ENCODE measurements at regions not wholly inside any gene's neighbourhood (a gene's known extent, or its start where the extent isn't known, plus 50 kb on each side); places are given as distances from the start of the nearest gene placed in this dataset.

GRCh38 chr2:51657849-51658248, 625.9 kb upstream of the NRXN1 start:
- Histone ChIP-seq H3K27ac (no peak overlapping the region), H3K4me3 (no peak overlapping the region)
- TF ChIP-seq, protein P1, sequence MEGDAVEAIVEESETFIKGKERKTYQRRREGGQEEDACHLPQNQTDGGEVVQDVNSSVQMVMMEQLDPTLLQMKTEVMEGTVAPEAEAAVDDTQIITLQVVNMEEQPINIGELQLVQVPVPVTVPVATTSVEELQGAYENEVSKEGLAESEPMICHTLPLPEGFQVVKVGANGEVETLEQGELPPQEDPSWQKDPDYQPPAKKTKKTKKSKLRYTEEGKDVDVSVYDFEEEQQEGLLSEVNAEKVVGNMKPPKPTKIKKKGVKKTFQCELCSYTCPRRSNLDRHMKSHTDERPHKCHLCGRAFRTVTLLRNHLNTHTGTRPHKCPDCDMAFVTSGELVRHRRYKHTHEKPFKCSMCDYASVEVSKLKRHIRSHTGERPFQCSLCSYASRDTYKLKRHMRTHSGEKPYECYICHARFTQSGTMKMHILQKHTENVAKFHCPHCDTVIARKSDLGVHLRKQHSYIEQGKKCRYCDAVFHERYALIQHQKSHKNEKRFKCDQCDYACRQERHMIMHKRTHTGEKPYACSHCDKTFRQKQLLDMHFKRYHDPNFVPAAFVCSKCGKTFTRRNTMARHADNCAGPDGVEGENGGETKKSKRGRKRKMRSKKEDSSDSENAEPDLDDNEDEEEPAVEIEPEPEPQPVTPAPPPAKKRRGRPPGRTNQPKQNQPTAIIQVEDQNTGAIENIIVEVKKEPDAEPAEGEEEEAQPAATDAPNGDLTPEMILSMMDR (IDR thresholded peaks at IDR 0.05): no peak
- DNase-seq (ENCODE audit: low spot score): no peak

- TF ChIP-seq, protein P1 (IDR thresholded peaks at IDR 0.05): no peak
- Histone ChIP-seq H3K27ac (no peak overlapping the region), H3K4me3 (no peak overlapping the region)
- no peak for DNase-seq (ENCODE audit: low spot score)
These were observed 618.8 kb upstream of the NRXN1 start for GRCh38 chr2:51650769-51651168.

DNA sequence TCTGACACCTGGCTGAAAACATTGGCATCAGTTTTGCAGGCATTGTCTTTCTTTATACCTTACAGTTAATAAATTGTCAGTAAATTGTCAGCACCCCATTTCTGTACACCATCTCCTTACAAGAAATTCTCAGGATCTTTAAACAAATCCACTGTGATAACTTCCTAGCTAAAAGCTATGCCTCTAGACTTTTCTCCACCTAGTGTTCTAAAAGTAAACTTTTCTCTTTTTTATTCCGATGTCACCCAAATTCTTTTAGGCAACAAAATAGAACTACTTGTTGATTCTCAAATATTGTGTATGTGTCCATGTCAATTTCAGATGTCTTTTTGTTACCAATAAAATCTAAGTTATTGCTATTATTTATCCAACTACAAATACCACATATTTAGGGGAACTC, 617.4 kb upstream of the NRXN1 start:
- Histone ChIP-seq H3K4me3 (no peak overlapping the region), H3K27ac (no peak overlapping the region)
- DNase-seq (ENCODE audit: low spot score): no peak
- TF ChIP-seq, protein P1 (IDR thresholded peaks at IDR 0.05): no peak

- DNase-seq (ENCODE audit: low spot score): no peak
- TF ChIP-seq, protein P1 (IDR thresholded peaks at IDR 0.05): no peak
- H3K4me3 ChIP-seq: no peak overlapping the region
- H3K27ac ChIP-seq: no peak overlapping the region
These were observed 606.9 kb upstream of the NRXN1 start for GRCh38 chr2:51638811-51639210.

GRCh38 chr2:51633073-51633472, 601.1 kb upstream of the NRXN1 start:
- no peak for DNase-seq (ENCODE audit: low spot score)
- TF ChIP-seq, protein P1 (IDR thresholded peaks at IDR 0.05): no peak
- Histone ChIP-seq H3K27ac (no peak overlapping the region), H3K4me3 (no peak overlapping the region)

DNA sequence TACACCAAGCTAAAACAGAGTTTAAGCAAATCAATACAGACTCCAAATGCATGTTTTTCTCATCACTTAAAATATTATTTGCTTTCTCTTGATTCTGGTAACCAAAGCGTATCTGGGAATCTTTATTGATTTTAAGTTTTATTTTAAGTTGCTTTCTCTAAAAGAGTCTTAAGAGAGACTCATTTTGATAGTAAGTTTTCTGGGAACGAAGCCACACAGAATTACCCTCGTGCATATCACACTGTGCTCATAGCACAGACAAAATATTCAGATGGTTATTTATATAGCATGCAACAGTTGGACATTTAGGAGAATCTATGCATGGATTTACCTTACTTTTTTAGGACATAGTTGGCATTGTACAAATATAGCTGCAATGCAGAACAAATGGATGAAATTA, 597.5 kb upstream of the NRXN1 start:
- TF ChIP-seq, protein P1 (IDR thresholded peaks at IDR 0.05): no peak
- no peak for DNase-seq (ENCODE audit: low spot score)
- Histone ChIP-seq H3K4me3 (no peak overlapping the region), H3K27ac (no peak overlapping the region)

DNA sequence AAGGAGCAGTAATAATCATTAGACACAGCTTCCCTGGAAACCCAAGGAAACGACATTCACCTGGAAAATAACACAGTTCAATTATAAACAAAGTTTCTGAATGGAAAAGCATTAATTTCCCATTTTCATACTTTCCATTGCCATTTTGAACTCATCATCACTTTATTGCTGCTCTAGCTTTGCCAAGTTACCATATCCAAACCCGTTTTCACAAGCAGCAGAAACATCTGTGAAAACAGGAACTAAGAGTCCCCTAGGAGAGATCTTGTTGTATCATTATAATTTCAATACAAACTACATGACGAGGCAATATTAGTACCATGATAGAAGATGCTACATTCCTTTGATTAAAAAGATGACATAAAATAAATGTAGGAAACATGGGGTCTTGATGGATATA, 597.0 kb upstream of the NRXN1 start:
- Histone ChIP-seq H3K27ac (no peak overlapping the region), H3K4me3 (no peak overlapping the region)
- TF ChIP-seq, protein P1 (IDR thresholded peaks at IDR 0.05): no peak
- DNase-seq (ENCODE audit: low spot score): no peak
